Endothelial cell of umbilical vein (primary cell): ENCODE measurements at regions not wholly inside any gene's neighbourhood (a gene's known extent, or its start where the extent isn't known, plus 50 kb on each side); places are given as distances from the start of the nearest gene placed in this dataset.

Source experiments
- BruUV-seq: library from RNA; stranded (reverse); fragments of 400-500 nt; replicated peaks from 2 replicates; lab custom pipeline; 2021; lab: Mats Ljungman, UMichigan
- CTCF ChIA-PET: fragments of 300-600, 350-600 bp; sonication (Branson Sonifier 250); formaldehyde crosslinking; loops from one replicate; lab custom pipeline; 2021; ENCODE audit warnings: antibody characterized with exemption, inconsistent platforms; lab: Charles Lee
- POLR2A ChIA-PET: fragments of 300-600, 350-600 bp; sonication (Branson Sonifier 250); formaldehyde crosslinking; loops from one replicate; lab custom pipeline; 2021; ENCODE audit warnings: antibody characterized with exemption, inconsistent platforms; lab: Charles Lee
- DNase-seq: peaks from one replicate; pipeline ENCODE4 v3.0.0-alpha.2; 2011; ENCODE audit warnings: low read depth, low spot score
- FAIRE-seq: peaks from 2 replicates; lab custom pipeline; 2011; peaks lifted over from hg19 to GRCh38; lab: Jason Lieb, UNC
- H2AFZ ChIP-seq: 2 replicates; pipeline ENCODE4 v1.6.0; 2012; ENCODE audit warnings: low read depth, low read length, control low read depth, inconsistent platforms
- H3K27ac ChIP-seq: 2 replicates; pipeline ENCODE4 v1.5.1; 2011; ENCODE audit warnings: low read depth, mild to moderate bottlenecking, control low read depth, low read length, moderate library complexity; ENCODE audit not compliant: insufficient read depth
- H3K27me3 ChIP-seq, 2 experiments: 2 replicates each; pipeline versions ENCODE4 v1.6.0 to v1.6.1; 2011; ENCODE audit warnings: low read length in 2 of 2, mixed read lengths in 1 of 2; ENCODE audit not compliant: control insufficient read depth in 2 of 2, insufficient read depth in 2 of 2
- H3K36me3 ChIP-seq, 2 experiments: 2 replicates in 1 of 2; 3 replicates in 1 of 2; pipeline ENCODE4 v1.5.1; 2011; ENCODE audit warnings: low read length in 2 of 2, mild to moderate bottlenecking in 1 of 2, moderate library complexity in 1 of 2; ENCODE audit not compliant: control insufficient read depth in 2 of 2, insufficient read depth in 2 of 2; ENCODE audit errors: extremely low read depth in 1 of 2
- H3K4me1 ChIP-seq: 3 replicates; pipeline ENCODE4 v1.5.1; 2011; ENCODE audit warnings: mild to moderate bottlenecking, low read length; ENCODE audit not compliant: control insufficient read depth, insufficient read depth; ENCODE audit errors: extremely low read depth
- H3K4me2 ChIP-seq: 2 replicates; pipeline ENCODE4 v1.6.1; 2011; ENCODE audit warnings: low read length, control low read depth, mixed read lengths; ENCODE audit not compliant: insufficient read depth
- H3K4me3 ChIP-seq, 3 experiments: fragments of 200-600 bp in 1 of 3; sonication (generic), shearing (Covaris generic) in 1 of 3; replicated peaks in 1 of 3; 2 replicates each; pipeline ENCODE4 v1.5.1; 2011 to 2016; ENCODE audit warnings: control low read depth in 3 of 3, low read length in 3 of 3, mild to moderate bottlenecking in 2 of 3, inconsistent platforms in 1 of 3, low read depth in 1 of 3, moderate library complexity in 1 of 3; ENCODE audit not compliant: insufficient read depth in 1 of 3
- H3K79me2 ChIP-seq: 2 replicates; pipeline ENCODE4 v1.6.0; 2012; ENCODE audit warnings: low read length, inconsistent platforms; ENCODE audit not compliant: control insufficient read depth, insufficient read depth
- H3K9ac ChIP-seq: replicated peaks from 2 replicates; pipeline ENCODE3; 2011; ENCODE audit warnings: low read length, control low read depth; ENCODE audit not compliant: insufficient read depth; ENCODE audit errors: extremely low read depth
- H3K9me1 ChIP-seq: replicated peaks from 3 replicates; pipeline ENCODE4 v1.6.0; 2011; ENCODE audit warnings: mild to moderate bottlenecking, low read length; ENCODE audit not compliant: control insufficient read depth, insufficient read depth; ENCODE audit errors: extremely low read depth
- H3K9me3 ChIP-seq: replicated peaks from 2 replicates; pipeline ENCODE4 v1.5.1; 2012; ENCODE audit warnings: low read length, inconsistent platforms; ENCODE audit not compliant: control insufficient read depth, insufficient read depth
- H4K20me1 ChIP-seq: replicated peaks from 2 replicates; pipeline ENCODE3; 2011; ENCODE audit warnings: mild to moderate bottlenecking, low read length; ENCODE audit not compliant: control insufficient read depth, insufficient read depth; ENCODE audit errors: extremely low read depth
- CTCF ChIP-seq, 2 donors: IDR thresholded peaks; 1 replicate in 1 of 2; 2 replicates in 1 of 2; pipeline ENCODE4 v1.5.1; 2011; ENCODE audit warnings: low read length in 2 of 2, mild to moderate bottlenecking in 2 of 2, moderate library complexity in 2 of 2, control low read depth in 1 of 2, inconsistent platforms in 1 of 2, low read depth in 1 of 2; ENCODE audit not compliant: insufficient read depth in 1 of 2; ENCODE audit errors: extremely low read depth in 1 of 2
- EZH2 ChIP-seq: IDR thresholded peaks from 2 replicates; pipeline ENCODE4 v1.6.1; 2012; ENCODE audit warnings: borderline replicate concordance, low read depth, mild to moderate bottlenecking, moderate library complexity, low read length, inconsistent platforms; ENCODE audit not compliant: severe bottlenecking
- FOS ChIP-seq: IDR thresholded peaks from 2 replicates; pipeline ENCODE4 v1.6.1; 2011; ENCODE audit warnings: mild to moderate bottlenecking, low read length, moderate library complexity, borderline replicate concordance; ENCODE audit not compliant: insufficient read depth
- GATA2 ChIP-seq: IDR thresholded peaks from 2 replicates; pipeline ENCODE4 v1.7.0; 2011; ENCODE audit warnings: low read depth, mild to moderate bottlenecking, moderate library complexity, mixed read lengths, low read length; ENCODE audit not compliant: insufficient read length, insufficient read depth
- JUN ChIP-seq: IDR thresholded peaks from 2 replicates; pipeline ENCODE4 v1.6.1; 2011; ENCODE audit warnings: borderline replicate concordance, low read depth; ENCODE audit not compliant: insufficient read length, insufficient read depth
- MYC ChIP-seq: IDR thresholded peaks from one replicate; pipeline ENCODE4 v1.6.1; 2011; ENCODE audit warnings: mild to moderate bottlenecking, low read depth, low read length
- POLR2A ChIP-seq: IDR thresholded peaks from 2 replicates; pipeline ENCODE4 v1.6.1; 2012; ENCODE audit warnings: low read depth, mild to moderate bottlenecking, control low read depth, low read length
- POLR2AphosphoS5 ChIP-seq: IDR thresholded peaks from 2 replicates; pipeline ENCODE4 v1.6.1; 2012; ENCODE audit warnings: low read depth, mild to moderate bottlenecking, control low read depth, low read length, moderate library complexity; ENCODE audit not compliant: insufficient read depth
- dilution Hi-C: fragments of 300-500 bp; cut with MboI; formaldehyde crosslinking; loops from one replicate; pipeline ENCODE4 v1.15.0; 2019; ENCODE audit warnings: low sequenced_read_pairs; ENCODE audit not compliant: extremely low pct_ligation_motif_present
- intact Hi-C: fragments of 100-400 bp; cut with micrococcal nuclease; formaldehyde crosslinking; loops from one replicate; pipeline ENCODE4 v1.10.0; 2022
- TF ChIP-seq, protein P1 (sequence below): IDR thresholded peaks from 2 replicates; pipeline ENCODE4 v1.6.1; 2011; ENCODE audit not compliant: insufficient read depth, insufficient read length

DNA sequence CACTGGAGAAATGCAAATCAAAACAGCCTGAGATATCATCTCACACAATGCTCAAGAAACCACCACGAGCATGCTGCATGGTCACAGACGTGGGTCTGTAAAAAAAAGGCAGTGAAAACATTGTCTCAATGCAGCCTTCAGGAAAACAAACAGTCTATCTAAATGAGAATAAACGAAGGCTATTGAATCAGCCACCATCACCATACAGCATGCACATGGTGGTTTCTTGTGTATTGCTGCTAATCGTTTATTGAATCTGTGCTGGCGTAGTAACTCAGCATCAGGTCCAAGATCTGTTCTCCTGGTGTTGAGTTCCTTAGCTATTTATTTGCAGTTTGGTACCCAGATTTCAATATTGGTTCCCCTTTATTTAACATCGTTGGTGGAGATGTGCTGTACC, 1115.0 kb downstream of the CDH18 start:
- Histone ChIP-seq H3K79me2 (no peaks in the 10 kb centered on the region), H4K20me1 (no peaks in the 10 kb centered on the region), H3K4me1 (no peaks in the 10 kb centered on the region), H3K4me3 (no peak overlapping the region), H2AFZ (no peak overlapping the region), H3K9me3 (no peaks in the 10 kb centered on the region), H3K9me1 (no peaks in the 10 kb centered on the region), H3K27me3 (no peaks in the 10 kb centered on the region), H3K9ac (no peak overlapping the region), H3K27ac (no peak overlapping the region), H3K4me2 (no peak overlapping the region), H3K36me3 (no peaks in the 10 kb centered on the region)
- dilution Hi-C loops (no loop called here), intact Hi-C loops (no loop called here)
- BruUV-seq = no TSS peak
- ChIA-PET POLR2A (no interaction called here), CTCF (no interaction called here)
- FAIRE-seq (no peak), DNase-seq (no peak)
- TF ChIP-seq EZH2 (no peak), CTCF (IDR thresholded peaks at IDR 0.05; ENCODE audit: extremely low read depth in 1 of 2, insufficient read depth in 1 of 2, low read depth in 1 of 2, low read length in 2 of 2) (no peak), MYC (no peak), POLR2AphosphoS5 (no peak), FOS (no peak), POLR2A (no peak), GATA2 (no peak), JUN (no peak)
- TF ChIP-seq, protein P1, sequence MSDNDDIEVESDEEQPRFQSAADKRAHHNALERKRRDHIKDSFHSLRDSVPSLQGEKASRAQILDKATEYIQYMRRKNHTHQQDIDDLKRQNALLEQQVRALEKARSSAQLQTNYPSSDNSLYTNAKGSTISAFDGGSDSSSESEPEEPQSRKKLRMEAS = no peak
